ENCODE measurements at regions not wholly inside any gene's neighbourhood (a gene's known extent, or its start where the extent isn't known, plus 50 kb on each side); places are given as distances from the start of the nearest gene placed in this dataset.

- no peak for TF ChIP-seq CTCF (IDR thresholded peaks at IDR 0.05)
- no peak for TF ChIP-seq EZH2phosphoT487 (IDR thresholded peaks at IDR 0.05)
- no peak for TF ChIP-seq EZH2 (IDR thresholded peaks at IDR 0.05)
Observed at GRCh38 chr17:14838567-14838966, 426.6 kb downstream of the PMP22 start.
